Lung (tissue), 11 donors: ENCODE measurements at regions not wholly inside any gene's neighbourhood (a gene's known extent, or its start where the extent isn't known, plus 50 kb on each side); places are given as distances from the start of the nearest gene placed in this dataset.

Experiments used
- ATAC-seq: fragments of 200-7000 bp; cut with Tn5 transposase; one replicate; pipeline ENCODE4 v1.9.1; 2020; ENCODE audit warnings: moderate number of reproducible peaks; ENCODE audit not compliant: insufficient read depth, low FRiP score
- DNase-seq, 3 donors: peaks; one replicate each; pipeline ENCODE4 v3.0.0-alpha.2; 2013 to 2017
- H3K27ac ChIP-seq, 2 donors: one replicate each; pipeline ENCODE4 v1.5.1; 2013; ENCODE audit warnings: mild to moderate bottlenecking in 2 of 2, moderate library complexity in 2 of 2, control low read depth in 1 of 2, inconsistent platforms in 1 of 2, low read depth in 1 of 2, low read length in 1 of 2
- H3K27me3 ChIP-seq, 3 donors: one replicate each; pipeline ENCODE4 v1.5.1; 2013; ENCODE audit warnings: low read length in 2 of 3; ENCODE audit not compliant: control insufficient read depth in 3 of 3, insufficient read depth in 3 of 3
- H3K36me3 ChIP-seq, 4 donors: one replicate each; pipeline ENCODE4 v1.5.1; 2013; ENCODE audit warnings: low read length in 4 of 4, mild to moderate bottlenecking in 1 of 4, moderate library complexity in 1 of 4; ENCODE audit not compliant: control insufficient read depth in 4 of 4, insufficient read depth in 4 of 4
- H3K4me1 ChIP-seq, 5 donors: one replicate each; pipeline ENCODE4 v1.5.1; 2013; ENCODE audit warnings: low read length in 5 of 5, mild to moderate bottlenecking in 2 of 5, moderate library complexity in 1 of 5; ENCODE audit not compliant: control insufficient read depth in 5 of 5, insufficient read depth in 5 of 5
- H3K4me3 ChIP-seq: one replicate; pipeline ENCODE4 v1.5.1; 2013; ENCODE audit warnings: mild to moderate bottlenecking, control low read depth, moderate library complexity
- H3K9ac ChIP-seq, 2 donors: one replicate each; pipeline ENCODE4 v1.5.1; 2013; ENCODE audit warnings: low read length in 2 of 2, control low read depth in 1 of 2; ENCODE audit not compliant: insufficient read depth in 1 of 2
- H3K9me3 ChIP-seq, 4 donors: one replicate each; pipeline ENCODE4 v1.5.1; 2013; ENCODE audit warnings: low read length in 3 of 4, mild to moderate bottlenecking in 1 of 4, moderate library complexity in 1 of 4; ENCODE audit not compliant: control insufficient read depth in 4 of 4, insufficient read depth in 3 of 4
- WGBS, 2 donors: extraction: QIAGEN DNeasy Blood & Tissue Kit; methylation state at CpG; one replicate each; pipeline ENCODE4 v1.1.7; 2013; 5-methylcytosine and 5-hydroxymethylcytosine counted together
- TF ChIP-seq, protein P1 (sequence below): IDR thresholded peaks from 2 replicates; pipeline ENCODE4 v1.5.1; 2012; ENCODE audit warnings: mild to moderate bottlenecking; ENCODE audit errors: control extremely low read depth, extremely low read depth
- donor health status: control.
- donor health status: control.
- donor health status: Bipolar disorder and iron deficiency.
- donor health status: healthy.
- donor health status: DM: yes; HTN: yes; CAD: no.

- Histone ChIP-seq H3K9ac (no peak overlapping the region), H3K9me3 (peaks cover 0 to 2% (median 0%) of the 10 kb centered on the region in 4 donors), H3K36me3 (no peaks in the 10 kb centered on the region), H3K4me1 (peaks cover 0 to 17% (median 5%) of the 10 kb centered on the region in 5 donors), H3K27me3 (no peaks in the 10 kb centered on the region), H3K4me3 (no peak overlapping the region), H3K27ac (no peak overlapping the region)
- 63 to 68% methylated on average over 2 of the region's 2 CpGs for WGBS, 2 donors
- TF ChIP-seq, protein P1, sequence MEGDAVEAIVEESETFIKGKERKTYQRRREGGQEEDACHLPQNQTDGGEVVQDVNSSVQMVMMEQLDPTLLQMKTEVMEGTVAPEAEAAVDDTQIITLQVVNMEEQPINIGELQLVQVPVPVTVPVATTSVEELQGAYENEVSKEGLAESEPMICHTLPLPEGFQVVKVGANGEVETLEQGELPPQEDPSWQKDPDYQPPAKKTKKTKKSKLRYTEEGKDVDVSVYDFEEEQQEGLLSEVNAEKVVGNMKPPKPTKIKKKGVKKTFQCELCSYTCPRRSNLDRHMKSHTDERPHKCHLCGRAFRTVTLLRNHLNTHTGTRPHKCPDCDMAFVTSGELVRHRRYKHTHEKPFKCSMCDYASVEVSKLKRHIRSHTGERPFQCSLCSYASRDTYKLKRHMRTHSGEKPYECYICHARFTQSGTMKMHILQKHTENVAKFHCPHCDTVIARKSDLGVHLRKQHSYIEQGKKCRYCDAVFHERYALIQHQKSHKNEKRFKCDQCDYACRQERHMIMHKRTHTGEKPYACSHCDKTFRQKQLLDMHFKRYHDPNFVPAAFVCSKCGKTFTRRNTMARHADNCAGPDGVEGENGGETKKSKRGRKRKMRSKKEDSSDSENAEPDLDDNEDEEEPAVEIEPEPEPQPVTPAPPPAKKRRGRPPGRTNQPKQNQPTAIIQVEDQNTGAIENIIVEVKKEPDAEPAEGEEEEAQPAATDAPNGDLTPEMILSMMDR, result no peak
- DNase-seq (peak in 2 of 3 donors; percentile 57 to 60), ATAC-seq (no peak)
Observed at GRCh38 chr10:31098046-31098445, 66.4 kb upstream of the ZNF438 start.

- H3K9ac ChIP-seq, result no peak overlapping the region
- DNase-seq (peak in 2 of 3 donors; percentile 44 to 65), ATAC-seq (no peak)
- TF ChIP-seq, protein P1, result no peak
- H3K27ac ChIP-seq, result no peak overlapping the region
- H3K36me3 ChIP-seq, result no peaks in the 10 kb centered on the region
- no peaks in the 10 kb centered on the region for H3K27me3 ChIP-seq
- H3K4me3 ChIP-seq, result no peak overlapping the region
- peaks cover 0 to 2% (median 0%) of the 10 kb centered on the region in 4 donors for H3K9me3 ChIP-seq
- peaks cover 0 to 17% (median 6%) of the 10 kb centered on the region in 5 donors for H3K4me1 ChIP-seq
- 67 to 90% methylated on average over 10 of the region's 10 CpGs for WGBS, 2 donors
Observed at GRCh38 chr10:31099094-31099493, 67.4 kb upstream of the ZNF438 start.

DNA sequence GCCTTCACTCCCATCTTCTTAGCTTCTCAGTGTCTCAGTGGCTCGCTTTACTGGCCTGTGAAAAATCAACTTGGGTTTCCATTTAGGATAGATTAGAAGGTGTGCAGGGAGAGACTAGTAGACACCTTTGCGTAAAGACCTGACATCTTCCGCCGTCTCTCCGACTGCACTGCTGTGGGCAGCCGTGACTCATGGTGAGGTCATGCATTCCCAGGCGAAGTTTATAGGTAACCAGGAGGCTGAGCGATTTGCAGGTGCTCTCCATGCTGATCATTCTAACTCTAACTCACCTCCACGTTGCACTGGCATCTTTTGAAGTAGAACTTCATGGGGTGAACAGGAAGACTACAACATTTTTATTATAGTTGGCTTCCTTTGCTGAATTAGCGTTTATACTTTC is 68.0 kb upstream of the ZNF438 start:
- WGBS, 2 donors, result 77 to 86% methylated on average over 10 of the region's 10 CpGs
- H3K9ac ChIP-seq, result no peak overlapping the region
- H3K27me3 ChIP-seq, result no peaks in the 10 kb centered on the region
- peaks cover 0 to 2% (median 0%) of the 10 kb centered on the region in 4 donors for H3K9me3 ChIP-seq
- DNase-seq, result no peak
- H3K4me1 ChIP-seq, result peaks cover 0 to 17% (median 6%) of the 10 kb centered on the region in 5 donors
- no peaks in the 10 kb centered on the region for H3K36me3 ChIP-seq
- TF ChIP-seq, protein P1, result no peak
- H3K27ac ChIP-seq, result no peak overlapping the region
- no peak overlapping the region for H3K4me3 ChIP-seq
- ATAC-seq, result no peak

DNA sequence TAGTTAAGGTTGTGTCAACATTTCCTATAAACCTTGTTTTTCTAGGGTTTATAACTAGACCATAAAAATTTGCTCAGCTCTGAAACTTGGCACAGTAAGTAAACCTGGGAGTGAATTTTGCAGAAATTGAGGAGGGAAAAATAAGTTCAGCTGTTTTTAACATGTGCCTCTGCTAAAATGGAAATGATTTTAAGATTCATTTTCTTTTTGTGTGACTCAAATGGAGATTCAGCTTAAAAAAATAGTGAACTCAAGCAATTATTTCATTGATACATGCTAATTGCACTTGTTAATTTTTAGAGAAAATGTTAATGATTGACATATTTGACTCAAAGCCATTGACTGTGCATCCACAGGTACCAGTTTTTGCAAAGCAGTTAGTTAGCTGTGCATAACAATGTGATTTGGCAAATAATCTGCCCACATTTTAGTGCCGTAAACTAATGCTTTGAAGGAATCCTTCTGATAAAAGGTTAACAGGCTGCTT is 68.5 kb upstream of the ZNF438 start:
- H3K36me3 ChIP-seq, result no peaks in the 10 kb centered on the region
- H3K27me3 ChIP-seq, result no peaks in the 10 kb centered on the region
- TF ChIP-seq, protein P1, result no peak
- no peak for ATAC-seq
- 91 to 97% methylated on average over 1 of the region's 1 CpG for WGBS, 2 donors
- no peak for DNase-seq
- H3K9ac ChIP-seq, result no peak overlapping the region
- peaks cover 0 to 2% (median 0%) of the 10 kb centered on the region in 4 donors for H3K9me3 ChIP-seq
- H3K4me3 ChIP-seq, result no peak overlapping the region
- H3K27ac ChIP-seq, result no peak overlapping the region
- H3K4me1 ChIP-seq, result peaks cover 0 to 17% (median 6%) of the 10 kb centered on the region in 5 donors
